ENCODE measurements at regions not wholly inside any gene's neighbourhood (a gene's known extent, or its start where the extent isn't known, plus 50 kb on each side); places are given as distances from the start of the nearest gene placed in this dataset.

- no peak for TF ChIP-seq CTCF (IDR thresholded peaks at IDR 0.05; ENCODE audit: low read depth, low read length)
- TF ChIP-seq EZH2phosphoT487 (IDR thresholded peaks at IDR 0.05; ENCODE audit: low read depth): no peak
Measured at GRCh38 chr5:130966990-130967525, 198.0 kb downstream of the HINT1 start.
